ENCODE measurements at regions not wholly inside any gene's neighbourhood (a gene's known extent, or its start where the extent isn't known, plus 50 kb on each side); places are given as distances from the start of the nearest gene placed in this dataset.
A peak's percentile ranks its signal among the peaks of the same experiment; 100 is the strongest.

DNA sequence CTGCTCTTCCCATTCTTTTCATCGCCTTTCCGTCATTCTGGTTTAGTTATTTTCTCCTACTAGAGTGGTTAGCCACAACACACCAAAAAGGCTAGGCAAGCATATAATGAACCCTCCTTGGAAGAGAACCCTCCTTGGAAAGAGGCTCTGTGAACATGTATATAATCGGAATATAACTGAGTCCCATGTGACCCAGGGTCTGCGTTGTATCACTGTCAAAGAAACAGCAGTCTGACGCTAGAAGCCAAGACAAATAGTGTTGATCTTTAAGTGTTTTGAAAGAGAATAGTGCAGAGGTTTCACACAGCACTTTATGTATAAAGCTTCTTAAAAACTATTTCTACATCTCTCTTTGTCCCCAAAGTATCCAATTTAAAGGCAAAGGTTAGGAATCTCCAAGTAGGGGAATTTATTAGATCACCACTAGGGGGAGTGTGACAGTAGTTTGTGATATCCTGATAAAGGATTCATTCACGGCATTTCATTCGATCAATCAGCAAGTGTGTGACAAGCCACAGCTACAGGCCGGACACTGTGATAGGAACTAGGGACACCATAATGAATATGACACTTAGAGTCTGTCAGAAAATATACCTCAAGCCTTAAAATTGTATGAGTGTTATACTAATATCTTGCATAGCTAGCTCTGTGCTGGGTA is 395.3 kb downstream of the CD109 start:
- peak; percentile 69 for DNase-seq (ENCODE audit: low read depth)
- no peak overlapping the region for H3K4me3 ChIP-seq (ENCODE audit: low read depth, low read length)
- TF ChIP-seq, protein P1, sequence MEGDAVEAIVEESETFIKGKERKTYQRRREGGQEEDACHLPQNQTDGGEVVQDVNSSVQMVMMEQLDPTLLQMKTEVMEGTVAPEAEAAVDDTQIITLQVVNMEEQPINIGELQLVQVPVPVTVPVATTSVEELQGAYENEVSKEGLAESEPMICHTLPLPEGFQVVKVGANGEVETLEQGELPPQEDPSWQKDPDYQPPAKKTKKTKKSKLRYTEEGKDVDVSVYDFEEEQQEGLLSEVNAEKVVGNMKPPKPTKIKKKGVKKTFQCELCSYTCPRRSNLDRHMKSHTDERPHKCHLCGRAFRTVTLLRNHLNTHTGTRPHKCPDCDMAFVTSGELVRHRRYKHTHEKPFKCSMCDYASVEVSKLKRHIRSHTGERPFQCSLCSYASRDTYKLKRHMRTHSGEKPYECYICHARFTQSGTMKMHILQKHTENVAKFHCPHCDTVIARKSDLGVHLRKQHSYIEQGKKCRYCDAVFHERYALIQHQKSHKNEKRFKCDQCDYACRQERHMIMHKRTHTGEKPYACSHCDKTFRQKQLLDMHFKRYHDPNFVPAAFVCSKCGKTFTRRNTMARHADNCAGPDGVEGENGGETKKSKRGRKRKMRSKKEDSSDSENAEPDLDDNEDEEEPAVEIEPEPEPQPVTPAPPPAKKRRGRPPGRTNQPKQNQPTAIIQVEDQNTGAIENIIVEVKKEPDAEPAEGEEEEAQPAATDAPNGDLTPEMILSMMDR (IDR thresholded peaks at IDR 0.05; ENCODE audit: insufficient read depth, low read length), result peak; percentile 72

DNA sequence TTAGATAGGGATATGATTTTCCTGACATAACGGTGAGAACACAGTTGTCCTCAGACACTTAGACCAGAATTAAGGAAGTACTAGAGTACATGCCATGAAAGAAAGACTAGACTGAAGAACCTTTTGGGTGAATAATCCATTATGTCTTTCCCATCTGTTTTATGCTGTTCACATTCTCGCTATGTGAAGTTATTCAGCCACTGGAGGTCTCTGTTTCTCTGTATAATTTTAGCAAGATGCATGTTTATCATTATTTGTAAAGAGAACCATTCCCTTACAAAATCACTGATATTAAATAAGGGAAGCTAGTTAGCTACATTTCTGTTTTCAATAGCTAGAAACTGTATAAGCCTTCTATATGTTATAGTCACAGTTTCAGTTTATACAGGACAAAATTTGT is 391.9 kb downstream of the CD109 start:
- peak; percentile 44 for DNase-seq (ENCODE audit: low read depth)
- TF ChIP-seq, protein P1 (IDR thresholded peaks at IDR 0.05; ENCODE audit: insufficient read depth, low read length), result no peak

DNA sequence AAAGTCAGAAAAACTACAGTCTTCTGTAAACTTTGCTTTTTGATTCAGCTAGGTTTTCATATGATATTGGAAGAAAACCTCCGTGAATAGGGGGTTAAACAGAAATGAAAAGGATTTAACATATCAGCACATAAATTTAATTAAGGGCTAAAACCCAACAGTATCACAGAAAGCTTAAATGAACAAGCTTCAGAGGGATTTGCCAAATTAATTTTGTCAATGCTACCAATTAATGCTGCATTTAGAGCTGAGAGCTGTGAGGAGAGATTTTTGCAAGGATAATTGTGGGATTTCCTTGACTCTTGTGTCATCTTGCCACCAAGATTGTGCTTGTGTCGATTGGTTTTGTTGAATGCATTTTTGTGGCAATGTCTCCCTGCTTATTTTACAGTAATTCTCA is 379.9 kb downstream of the CD109 start:
- H3K4me3 ChIP-seq (ENCODE audit: low read depth, low read length), result no peak overlapping the region
- no peak for DNase-seq (ENCODE audit: low read depth)
- TF ChIP-seq, protein P1 (IDR thresholded peaks at IDR 0.05; ENCODE audit: insufficient read depth, low read length), result no peak

More for the DNA sequence above, 391.9 kb downstream of the CD109 start:
- no peak overlapping the region for H3K4me3 ChIP-seq (ENCODE audit: low read depth, low read length)

DNA sequence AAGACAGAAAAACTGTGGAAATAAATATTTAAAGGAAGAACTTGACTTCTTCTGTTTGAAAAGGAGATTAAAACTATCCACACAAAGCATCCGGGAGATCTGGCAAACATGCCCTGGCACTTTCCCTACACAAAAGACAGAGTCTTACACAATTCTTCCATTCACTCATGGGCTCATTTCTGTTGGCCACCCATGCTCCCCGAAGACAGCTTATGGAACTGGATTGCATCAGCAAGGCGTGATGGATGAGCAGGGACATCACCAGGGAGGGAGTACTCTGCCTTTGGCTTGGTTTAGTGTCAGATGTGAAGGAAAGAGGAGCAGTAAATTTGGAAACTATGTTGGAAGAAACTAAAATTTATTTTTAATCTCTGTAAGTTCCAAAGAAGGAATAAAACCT is 379.3 kb downstream of the CD109 start:
- DNase-seq (ENCODE audit: low read depth), result peak; percentile 87
- TF ChIP-seq, protein P1 (IDR thresholded peaks at IDR 0.05; ENCODE audit: insufficient read depth, low read length), result no peak
- no peak overlapping the region for H3K4me3 ChIP-seq (ENCODE audit: low read depth, low read length)

DNA sequence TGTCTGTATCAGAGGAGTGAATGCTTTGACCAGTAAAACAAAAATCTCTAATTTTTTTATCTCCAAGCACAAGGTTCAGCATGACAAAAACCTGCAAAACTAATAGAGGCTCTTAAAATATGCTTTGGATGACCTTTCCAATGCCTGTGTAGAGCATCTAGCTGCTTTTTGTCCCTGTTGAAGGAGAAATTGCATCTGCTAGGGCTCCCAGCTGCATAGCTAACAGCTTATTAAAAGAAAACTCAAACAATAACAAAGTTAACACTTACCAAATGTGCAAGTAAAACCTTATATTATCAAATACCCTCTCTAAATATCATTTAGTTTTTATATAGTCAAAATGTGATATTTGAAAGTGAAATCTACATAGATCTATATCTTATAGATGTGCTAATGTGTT is 378.6 kb downstream of the CD109 start:
- TF ChIP-seq, protein P1 (IDR thresholded peaks at IDR 0.05; ENCODE audit: insufficient read depth, low read length), result no peak
- H3K4me3 ChIP-seq (ENCODE audit: low read depth, low read length), result no peak overlapping the region
- no peak for DNase-seq (ENCODE audit: low read depth)

DNA sequence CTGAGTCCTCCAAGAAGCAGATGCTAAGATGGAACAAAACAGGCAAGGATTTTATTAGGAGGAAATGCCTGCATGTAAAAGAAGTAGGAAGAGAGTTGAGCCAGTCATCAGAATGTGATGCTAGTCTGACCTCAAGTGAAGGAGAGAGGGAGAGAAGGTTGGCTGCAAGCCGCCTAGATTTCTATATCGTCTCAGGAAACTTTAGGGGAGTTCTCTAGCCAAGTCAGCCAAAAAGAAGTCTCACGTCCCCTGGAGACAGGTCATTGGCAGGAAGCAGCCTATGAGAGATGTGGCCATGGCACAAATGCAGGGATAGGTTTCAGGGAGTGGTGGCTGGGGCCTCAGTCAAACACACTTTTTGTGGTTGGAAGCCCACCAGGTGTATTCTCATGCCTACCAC is 378.0 kb downstream of the CD109 start:
- peak; percentile 76 for DNase-seq (ENCODE audit: low read depth)
- no peak overlapping the region for H3K4me3 ChIP-seq (ENCODE audit: low read depth, low read length)
- TF ChIP-seq, protein P1 (IDR thresholded peaks at IDR 0.05; ENCODE audit: insufficient read depth, low read length), result no peak

DNA sequence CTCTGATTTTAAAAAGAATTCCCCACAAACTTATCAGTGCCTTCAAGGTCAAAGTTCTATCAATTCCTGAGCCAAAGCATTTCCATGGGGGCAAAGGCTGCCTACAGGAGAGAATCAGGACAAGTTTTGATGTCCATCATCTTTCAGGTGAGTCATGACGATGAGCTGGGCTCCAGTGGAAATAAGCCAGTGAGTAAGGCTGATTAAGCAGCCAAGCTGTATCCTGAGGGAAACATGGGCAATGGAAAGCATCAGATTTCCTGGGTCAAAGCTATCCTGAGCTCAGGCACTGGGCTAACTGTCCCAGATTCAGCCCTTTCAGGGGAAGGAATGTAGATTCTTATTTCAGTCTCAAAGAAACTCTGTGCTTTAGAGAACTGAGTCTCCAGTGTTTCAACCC is 377.4 kb downstream of the CD109 start:
- TF ChIP-seq, protein P1 (IDR thresholded peaks at IDR 0.05; ENCODE audit: insufficient read depth, low read length), result no peak
- DNase-seq (ENCODE audit: low read depth), result peak; percentile 66
- no peak overlapping the region for H3K4me3 ChIP-seq (ENCODE audit: low read depth, low read length)

Measured in fibroblast of the aortic adventitia (primary cell).